Right hindlimb (tissue), 1 donor: ENCODE measurements at regions not wholly inside any gene's neighbourhood (a gene's known extent, or its start where the extent isn't known, plus 50 kb on each side); places are given as distances from the start of the nearest gene placed in this dataset.

ENCODE experiments used
- DNase-seq: peaks from one replicate; pipeline ENCODE4 v3.0.0-alpha.2; 2018

- no peak for DNase-seq
These were observed 1141.9 kb downstream of the BRD1 start for GRCh38 chr22:48685767-48686166.

GRCh38 chr22:48683640-48684039, 1144.0 kb downstream of the BRD1 start:
- DNase-seq: no peak

- DNase-seq: no peak
These were observed 1145.2 kb downstream of the BRD1 start for GRCh38 chr22:48682504-48682903.

- DNase-seq: no peak
These were observed 1147.1 kb downstream of the BRD1 start for GRCh38 chr22:48680601-48681000.

- no peak for DNase-seq
These were observed 1147.8 kb downstream of the BRD1 start for GRCh38 chr22:48679656-48680555.

GRCh38 chr22:48678171-48679135, 1149.2 kb downstream of the BRD1 start:
- DNase-seq: no peak

GRCh38 chr22:48677621-48678020, 1150.1 kb downstream of the BRD1 start:
- no peak for DNase-seq

- no peak for DNase-seq
These were observed 1150.5 kb downstream of the BRD1 start for GRCh38 chr22:48677168-48677520.

- DNase-seq: no peak
These were observed 1151.2 kb downstream of the BRD1 start for GRCh38 chr22:48676266-48677167.

- DNase-seq: no peak
These were observed 1151.9 kb downstream of the BRD1 start for GRCh38 chr22:48675830-48676145.

- no peak for DNase-seq
These were observed 1152.4 kb downstream of the BRD1 start for GRCh38 chr22:48675141-48675829.

- DNase-seq: no peak
These were observed 1153.7 kb downstream of the BRD1 start for GRCh38 chr22:48673806-48674500.

GRCh38 chr22:48672387-48672786, 1155.3 kb downstream of the BRD1 start:
- DNase-seq: no peak

GRCh38 chr22:48670731-48671130, 1156.9 kb downstream of the BRD1 start:
- no peak for DNase-seq

GRCh38 chr22:48669986-48670716, 1157.5 kb downstream of the BRD1 start:
- no peak for DNase-seq

- DNase-seq: no peak
These were observed 1158.4 kb downstream of the BRD1 start for GRCh38 chr22:48669226-48669625.

GRCh38 chr22:48667289-48667688, 1160.4 kb downstream of the BRD1 start:
- DNase-seq: no peak

- no peak for DNase-seq
These were observed 1161.1 kb downstream of the BRD1 start for GRCh38 chr22:48666620-48667019.

- DNase-seq: no peak
These were observed 1162.2 kb downstream of the BRD1 start for GRCh38 chr22:48665311-48665995.

- no peak for DNase-seq
These were observed 1163.1 kb downstream of the BRD1 start for GRCh38 chr22:48664586-48664985.
